DOHH2 (cell line): ENCODE measurements at regions not wholly inside any gene's neighbourhood (a gene's known extent, or its start where the extent isn't known, plus 50 kb on each side); places are given as distances from the start of the nearest gene placed in this dataset.

ENCODE experiments used
- EZH2phosphoT487 ChIP-seq: fragments of 200-600 bp; sonication (generic); IDR thresholded peaks from 2 replicates; pipeline ENCODE4 v1.6.1; 2017; ENCODE audit warnings: borderline replicate concordance, mild to moderate bottlenecking, antibody characterized with exemption, low read length, moderate library complexity, mixed read lengths
- TF ChIP-seq, protein P1 (sequence below): fragments of 200-600 bp; sonication (generic); IDR thresholded peaks from one replicate; pipeline ENCODE4 v1.5.1; 2014; ENCODE audit warnings: antibody characterized with exemption, mild to moderate bottlenecking, low read depth, low read length; ENCODE audit not compliant: poor library complexity, severe bottlenecking

DNA sequence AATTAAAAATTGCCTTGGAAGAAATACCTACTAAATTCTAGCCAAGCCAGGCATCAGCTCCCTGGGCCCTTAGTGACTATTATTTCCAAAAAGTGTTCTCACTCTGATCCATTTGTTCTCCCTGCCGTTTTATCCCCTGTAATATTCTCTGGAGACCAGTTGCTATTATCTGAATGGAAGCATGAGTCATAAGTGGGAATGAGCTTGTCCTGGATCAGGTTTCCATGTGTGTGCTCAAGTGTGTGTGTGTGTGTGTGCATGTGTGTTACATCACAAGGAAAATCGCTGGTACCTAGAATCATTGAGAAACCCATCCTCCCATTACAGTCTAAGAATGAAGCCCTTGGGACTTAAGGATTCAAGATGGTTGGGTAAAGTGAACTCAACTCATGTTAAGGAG is 130.3 kb upstream of the CXCR4 start:
- TF ChIP-seq, protein P1, sequence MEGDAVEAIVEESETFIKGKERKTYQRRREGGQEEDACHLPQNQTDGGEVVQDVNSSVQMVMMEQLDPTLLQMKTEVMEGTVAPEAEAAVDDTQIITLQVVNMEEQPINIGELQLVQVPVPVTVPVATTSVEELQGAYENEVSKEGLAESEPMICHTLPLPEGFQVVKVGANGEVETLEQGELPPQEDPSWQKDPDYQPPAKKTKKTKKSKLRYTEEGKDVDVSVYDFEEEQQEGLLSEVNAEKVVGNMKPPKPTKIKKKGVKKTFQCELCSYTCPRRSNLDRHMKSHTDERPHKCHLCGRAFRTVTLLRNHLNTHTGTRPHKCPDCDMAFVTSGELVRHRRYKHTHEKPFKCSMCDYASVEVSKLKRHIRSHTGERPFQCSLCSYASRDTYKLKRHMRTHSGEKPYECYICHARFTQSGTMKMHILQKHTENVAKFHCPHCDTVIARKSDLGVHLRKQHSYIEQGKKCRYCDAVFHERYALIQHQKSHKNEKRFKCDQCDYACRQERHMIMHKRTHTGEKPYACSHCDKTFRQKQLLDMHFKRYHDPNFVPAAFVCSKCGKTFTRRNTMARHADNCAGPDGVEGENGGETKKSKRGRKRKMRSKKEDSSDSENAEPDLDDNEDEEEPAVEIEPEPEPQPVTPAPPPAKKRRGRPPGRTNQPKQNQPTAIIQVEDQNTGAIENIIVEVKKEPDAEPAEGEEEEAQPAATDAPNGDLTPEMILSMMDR: no peak
- TF ChIP-seq EZH2phosphoT487: no peak
